Parathyroid adenoma (tissue), 2 donors: ENCODE measurements at regions not wholly inside any gene's neighbourhood (a gene's known extent, or its start where the extent isn't known, plus 50 kb on each side); places are given as distances from the start of the nearest gene placed in this dataset.

Source experiments
- H2AFZ ChIP-seq: fragments of 300-600 bp; sonication (generic); one replicate; pipeline ENCODE4 v1.7.0; 2017; ENCODE audit warnings: antibody characterized with exemption, mild to moderate bottlenecking
- H3K27ac ChIP-seq: fragments of 300-600 bp; sonication (generic); one replicate; pipeline ENCODE4 v1.7.0; 2017
- H3K27me3 ChIP-seq: fragments of 300-600 bp; sonication (generic); one replicate; pipeline ENCODE4 v1.7.0; 2017; ENCODE audit warnings: low read length; ENCODE audit not compliant: control insufficient read depth, insufficient read depth
- H3K36me3 ChIP-seq: fragments of 300-600 bp; sonication (generic); one replicate; pipeline ENCODE4 v1.7.0; 2017; ENCODE audit warnings: low read length; ENCODE audit not compliant: control insufficient read depth, insufficient read depth
- H3K4me1 ChIP-seq: fragments of 300-600 bp; sonication (generic); one replicate; pipeline ENCODE4 v1.7.0; 2017; ENCODE audit warnings: control low read depth
- H3K4me2 ChIP-seq: fragments of 300-600 bp; sonication (generic); one replicate; pipeline ENCODE4 v1.7.0; 2017; ENCODE audit warnings: low read length
- H3K4me3 ChIP-seq: fragments of 300-600 bp; sonication (generic); one replicate; pipeline ENCODE4 v1.7.0; 2017; ENCODE audit warnings: low read depth, low read length
- H3K79me2 ChIP-seq: fragments of 300-600 bp; sonication (generic); one replicate; pipeline ENCODE4 v1.7.0; 2017; ENCODE audit warnings: control low read depth
- H3K9ac ChIP-seq: fragments of 300-600 bp; sonication (generic); one replicate; pipeline ENCODE4 v1.7.0; 2017; ENCODE audit warnings: mild to moderate bottlenecking
- H3K9me3 ChIP-seq: fragments of 300-600 bp; sonication (generic); one replicate; pipeline ENCODE4 v1.7.0; 2017; ENCODE audit warnings: low read length; ENCODE audit not compliant: control insufficient read depth
- CTCF ChIP-seq: fragments of 300-600 bp; sonication (generic); IDR thresholded peaks from one replicate; pipeline ENCODE4 v1.7.0; 2017; ENCODE audit warnings: antibody characterized with exemption, mild to moderate bottlenecking
- donor health status: primary hyperparathyroidism.

GRCh38 chr22:46093796-46094195, 56.5 kb upstream of the PPARA start:
- no peak overlapping the region for H3K27ac ChIP-seq
- no peak overlapping the region for H2AFZ ChIP-seq
- TF ChIP-seq CTCF = no peak
- peaks cover 9% of the 10 kb centered on the region for H3K79me2 ChIP-seq
- H3K4me2 ChIP-seq = no peak overlapping the region
- no peaks in the 10 kb centered on the region for H3K27me3 ChIP-seq
- no peaks in the 10 kb centered on the region for H3K4me1 ChIP-seq
- H3K4me3 ChIP-seq = no peak overlapping the region
- H3K9me3 ChIP-seq = no peaks in the 10 kb centered on the region
- H3K36me3 ChIP-seq = no peaks in the 10 kb centered on the region
- no peak overlapping the region for H3K9ac ChIP-seq

- Histone ChIP-seq H3K36me3 (no peaks in the 10 kb centered on the region), H3K9me3 (no peaks in the 10 kb centered on the region), H3K4me3 (no peak overlapping the region), H3K79me2 (peaks cover 9% of the 10 kb centered on the region), H3K27ac (no peak overlapping the region), H3K4me1 (no peaks in the 10 kb centered on the region), H3K9ac (no peak overlapping the region), H3K4me2 (no peak overlapping the region), H2AFZ (no peak overlapping the region), H3K27me3 (no peaks in the 10 kb centered on the region)
- TF ChIP-seq CTCF = no peak
Measured at GRCh38 chr22:46094676-46095075, 55.6 kb upstream of the PPARA start.

- Histone ChIP-seq H3K4me1 (no peaks in the 10 kb centered on the region), H3K9ac (no peak overlapping the region), H2AFZ (no peak overlapping the region), H3K4me3 (no peak overlapping the region), H3K27ac (no peak overlapping the region), H3K27me3 (no peaks in the 10 kb centered on the region), H3K9me3 (no peaks in the 10 kb centered on the region), H3K36me3 (no peaks in the 10 kb centered on the region), H3K4me2 (no peak overlapping the region), H3K79me2 (peaks cover 5% of the 10 kb centered on the region)
- no peak for TF ChIP-seq CTCF
Measured at GRCh38 chr22:46096051-46096450, 54.3 kb upstream of the PPARA start.

GRCh38 chr22:46096706-46097230, 53.6 kb upstream of the PPARA start:
- Histone ChIP-seq H3K4me3 (no peak overlapping the region), H3K4me1 (no peaks in the 10 kb centered on the region), H2AFZ (no peak overlapping the region), H3K36me3 (no peaks in the 10 kb centered on the region), H3K27ac (no peak overlapping the region), H3K79me2 (peaks cover 3% of the 10 kb centered on the region), H3K9ac (no peak overlapping the region), H3K9me3 (no peaks in the 10 kb centered on the region), H3K4me2 (no peak overlapping the region), H3K27me3 (no peaks in the 10 kb centered on the region)
- TF ChIP-seq CTCF = no peak

- H3K9ac ChIP-seq = no peak overlapping the region
- H3K4me1 ChIP-seq = no peaks in the 10 kb centered on the region
Measured at GRCh38 chr22:46097268-46097900, 52.9 kb upstream of the PPARA start.

More at GRCh38 chr22:46097268-46097900, 52.9 kb upstream of the PPARA start:
- H3K4me3 ChIP-seq = no peak overlapping the region
- no peak overlapping the region for H3K4me2 ChIP-seq
- H3K27ac ChIP-seq = no peak overlapping the region
- no peaks in the 10 kb centered on the region for H3K27me3 ChIP-seq
- H3K9me3 ChIP-seq = no peaks in the 10 kb centered on the region
- peaks cover 3% of the 10 kb centered on the region for H3K79me2 ChIP-seq
- TF ChIP-seq CTCF = no peak
- H2AFZ ChIP-seq = no peak overlapping the region
- no peaks in the 10 kb centered on the region for H3K36me3 ChIP-seq
